ENCODE measurements at regions not wholly inside any gene's neighbourhood (a gene's known extent, or its start where the extent isn't known, plus 50 kb on each side); places are given as distances from the start of the nearest gene placed in this dataset.

- no peak for TF ChIP-seq CTCF (conservative IDR thresholded peaks at IDR 0.05; ENCODE audit: control insufficient read depth, insufficient read depth, low read depth, low read length)
- no peak overlapping the region for H3K4me3 ChIP-seq (ENCODE audit: control insufficient read depth, low read depth, low read length)
- no peak for DNase-seq (ENCODE audit: low read depth)
These were observed 537.3 kb upstream of the TGFBR2 start for GRCh38 chr3:30069056-30069455.

- no peak for TF ChIP-seq CTCF (conservative IDR thresholded peaks at IDR 0.05; ENCODE audit: control insufficient read depth, insufficient read depth, low read depth, low read length)
- no peak for DNase-seq (ENCODE audit: low read depth)
- no peak overlapping the region for H3K4me3 ChIP-seq (ENCODE audit: control insufficient read depth, low read depth, low read length)
These were observed 533.4 kb upstream of the TGFBR2 start for GRCh38 chr3:30073040-30073439.

GRCh38 chr3:30073622-30074021, 532.8 kb upstream of the TGFBR2 start:
- H3K4me3 ChIP-seq (ENCODE audit: control insufficient read depth, low read depth, low read length) = no peak overlapping the region
- peak; percentile 32 for DNase-seq (ENCODE audit: low read depth)
- no peak for TF ChIP-seq CTCF (conservative IDR thresholded peaks at IDR 0.05; ENCODE audit: control insufficient read depth, insufficient read depth, low read depth, low read length)

- DNase-seq (ENCODE audit: low read depth) = no peak
- TF ChIP-seq CTCF (conservative IDR thresholded peaks at IDR 0.05; ENCODE audit: control insufficient read depth, insufficient read depth, low read depth, low read length) = no peak
- no peak overlapping the region for H3K4me3 ChIP-seq (ENCODE audit: control insufficient read depth, low read depth, low read length)
These were observed 530.9 kb upstream of the TGFBR2 start for GRCh38 chr3:30075514-30075913.

GRCh38 chr3:30076899-30077298, 529.5 kb upstream of the TGFBR2 start:
- H3K4me3 ChIP-seq (ENCODE audit: control insufficient read depth, low read depth, low read length) = no peak overlapping the region
- no peak for TF ChIP-seq CTCF (conservative IDR thresholded peaks at IDR 0.05; ENCODE audit: control insufficient read depth, insufficient read depth, low read depth, low read length)
- DNase-seq (ENCODE audit: low read depth) = no peak

- no peak overlapping the region for H3K4me3 ChIP-seq (ENCODE audit: control insufficient read depth, low read depth, low read length)
- DNase-seq (ENCODE audit: low read depth) = no peak
- no peak for TF ChIP-seq CTCF (conservative IDR thresholded peaks at IDR 0.05; ENCODE audit: control insufficient read depth, insufficient read depth, low read depth, low read length)
These were observed 528.7 kb upstream of the TGFBR2 start for GRCh38 chr3:30077746-30078145.

GRCh38 chr3:30078736-30079135, 527.7 kb upstream of the TGFBR2 start:
- no peak for TF ChIP-seq CTCF (conservative IDR thresholded peaks at IDR 0.05; ENCODE audit: control insufficient read depth, insufficient read depth, low read depth, low read length)
- DNase-seq (ENCODE audit: low read depth) = no peak

More at GRCh38 chr3:30078736-30079135, 527.7 kb upstream of the TGFBR2 start:
- no peak overlapping the region for H3K4me3 ChIP-seq (ENCODE audit: control insufficient read depth, low read depth, low read length)
